MCF 10A (cell line): ENCODE measurements at regions not wholly inside any gene's neighbourhood (a gene's known extent, or its start where the extent isn't known, plus 50 kb on each side); places are given as distances from the start of the nearest gene placed in this dataset.

Experiments
- BruUV-seq: library from RNA; stranded (reverse); fragments of 400-500 nt; replicated peaks from 2 replicates; lab custom pipeline; 2021; lab: Mats Ljungman, UMichigan
- CTCF ChIA-PET: fragments of 300-600 bp; sonication (Branson Sonifier 250); formaldehyde crosslinking; extraction: SDS; loops from one replicate; lab custom pipeline; 2021; ENCODE audit warnings: antibody characterized with exemption, inconsistent platforms; lab: Yijun Ruan, JAX
- POLR2A ChIA-PET: fragments of 300-600, 350-650 bp; sonication (Branson Sonifier 250); formaldehyde crosslinking; extraction: SDS; loops from one replicate; lab custom pipeline; 2020; ENCODE audit warnings: antibody characterized with exemption, inconsistent platforms; lab: Yijun Ruan, JAX
- DNase-seq: peaks from one replicate; pipeline ENCODE4 v3.0.0-alpha.2; 2018; ENCODE audit not compliant: unreplicated experiment
- H3K27ac Mint-ChIP-seq: one replicate; pipeline ENCODE4 v1.8.0; 2022; ENCODE audit warnings: mild to moderate bottlenecking, low read depth, mixed read lengths; ENCODE audit not compliant: unreplicated experiment
- H3K27me3 Mint-ChIP-seq: one replicate; pipeline ENCODE4 v1.8.0; 2022; ENCODE audit warnings: mixed read lengths; ENCODE audit not compliant: insufficient read depth, unreplicated experiment
- H3K36me3 Mint-ChIP-seq: one replicate; pipeline ENCODE4 v1.8.0; 2022; ENCODE audit warnings: mild to moderate bottlenecking, moderate library complexity, mixed read lengths; ENCODE audit not compliant: insufficient read depth, unreplicated experiment
- H3K4me1 Mint-ChIP-seq: one replicate; pipeline ENCODE4 v1.8.0; 2022; ENCODE audit warnings: mixed read lengths; ENCODE audit not compliant: insufficient read depth, unreplicated experiment
- H3K4me3 Mint-ChIP-seq: one replicate; pipeline ENCODE4 v1.8.0; 2022; ENCODE audit warnings: mild to moderate bottlenecking, moderate library complexity, mixed read lengths; ENCODE audit not compliant: unreplicated experiment
- H3K9me3 Mint-ChIP-seq: one replicate; pipeline ENCODE4 v1.8.0; 2022; ENCODE audit warnings: mixed read lengths; ENCODE audit not compliant: unreplicated experiment
- intact Hi-C: fragments of 100-400 bp; cut with micrococcal nuclease; formaldehyde crosslinking; loops from 2 replicates; pipeline ENCODE4 v1.14.1; 2022
- TF ChIP-seq, protein P1 (sequence below): fragments of 200-600 bp; IDR thresholded peaks from one replicate; pipeline ENCODE4 v1.8.0; 2022; ENCODE audit warnings: antibody characterized with exemption, mild to moderate bottlenecking; ENCODE audit not compliant: unreplicated experiment

DNA sequence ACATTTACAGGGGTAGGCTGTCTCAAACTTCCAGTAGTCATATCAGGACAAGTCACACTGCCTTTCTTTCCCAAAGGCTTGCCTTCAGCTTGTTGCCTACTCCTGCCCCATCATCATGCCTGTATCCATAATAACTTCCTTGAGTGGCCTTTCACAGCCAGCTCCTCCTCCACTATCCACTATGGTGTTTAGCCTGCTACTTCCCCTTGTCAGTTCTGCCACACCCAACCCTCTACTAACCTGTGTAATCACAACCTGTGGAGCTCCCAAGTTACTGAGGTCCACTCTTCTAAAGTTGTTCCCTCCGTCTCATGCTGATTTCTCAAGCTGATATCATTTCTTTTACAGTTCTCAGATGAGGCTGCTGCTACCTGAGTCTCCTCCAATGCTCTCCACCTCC, 159.9 kb downstream of the BMP4 start:
- Mint-ChIP-seq H3K4me3 (no peak overlapping the region), H3K36me3 (no peaks in the 10 kb centered on the region), H3K9me3 (peaks cover 11% of the 10 kb centered on the region), H3K27me3 (no peaks in the 10 kb centered on the region), H3K27ac (no peak overlapping the region), H3K4me1 (no peaks in the 10 kb centered on the region)
- ChIA-PET POLR2A (interaction anchor here (0.7 kb wide), 2 partner anchors 55 to 137 kb away, joined by 3 to 4 read pairs; no protein-coding TSS in a partner anchor), CTCF (no interaction called here)
- intact Hi-C loops, result loop anchor here (10.0 kb wide), 1 partner anchor 378 kb away; no protein-coding TSS in a partner anchor
- TF ChIP-seq, protein P1, sequence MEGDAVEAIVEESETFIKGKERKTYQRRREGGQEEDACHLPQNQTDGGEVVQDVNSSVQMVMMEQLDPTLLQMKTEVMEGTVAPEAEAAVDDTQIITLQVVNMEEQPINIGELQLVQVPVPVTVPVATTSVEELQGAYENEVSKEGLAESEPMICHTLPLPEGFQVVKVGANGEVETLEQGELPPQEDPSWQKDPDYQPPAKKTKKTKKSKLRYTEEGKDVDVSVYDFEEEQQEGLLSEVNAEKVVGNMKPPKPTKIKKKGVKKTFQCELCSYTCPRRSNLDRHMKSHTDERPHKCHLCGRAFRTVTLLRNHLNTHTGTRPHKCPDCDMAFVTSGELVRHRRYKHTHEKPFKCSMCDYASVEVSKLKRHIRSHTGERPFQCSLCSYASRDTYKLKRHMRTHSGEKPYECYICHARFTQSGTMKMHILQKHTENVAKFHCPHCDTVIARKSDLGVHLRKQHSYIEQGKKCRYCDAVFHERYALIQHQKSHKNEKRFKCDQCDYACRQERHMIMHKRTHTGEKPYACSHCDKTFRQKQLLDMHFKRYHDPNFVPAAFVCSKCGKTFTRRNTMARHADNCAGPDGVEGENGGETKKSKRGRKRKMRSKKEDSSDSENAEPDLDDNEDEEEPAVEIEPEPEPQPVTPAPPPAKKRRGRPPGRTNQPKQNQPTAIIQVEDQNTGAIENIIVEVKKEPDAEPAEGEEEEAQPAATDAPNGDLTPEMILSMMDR, result no peak
- BruUV-seq, result no TSS peak
- no peak for DNase-seq

DNA sequence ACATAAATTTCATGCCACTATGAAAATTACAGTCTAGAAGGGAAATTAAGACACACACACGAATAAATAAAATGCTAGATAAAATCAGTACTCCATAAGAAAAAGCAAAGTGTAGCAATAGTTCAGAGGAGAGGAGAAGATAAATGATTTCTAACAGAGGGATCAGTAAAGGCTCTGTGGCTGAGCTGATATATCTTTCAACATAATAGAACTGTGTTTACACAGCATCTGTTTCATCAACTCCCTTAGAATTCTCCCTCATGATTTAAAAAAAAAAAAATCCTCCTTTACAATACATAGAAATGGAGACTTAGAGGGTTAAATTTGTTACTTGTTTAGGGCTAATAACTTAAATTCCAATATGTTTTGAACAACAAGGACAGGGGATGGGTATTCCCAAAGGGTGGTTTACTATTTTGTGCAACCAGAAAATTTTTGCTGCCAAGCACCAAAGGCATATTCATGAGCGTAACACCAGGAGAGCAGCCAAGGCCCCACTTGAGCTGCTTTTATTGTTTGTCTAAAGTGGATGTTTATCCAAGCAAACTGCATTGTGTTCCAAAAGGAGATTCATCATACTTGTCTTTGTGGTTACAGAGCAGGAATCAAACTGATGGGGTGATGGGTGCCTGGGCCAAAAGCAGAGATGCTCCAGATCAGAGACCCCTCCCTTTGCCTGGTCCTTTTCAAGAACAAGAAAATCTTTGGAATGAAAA, 162.7 kb downstream of the BMP4 start:
- ChIA-PET CTCF (no interaction called here), POLR2A (no interaction called here)
- Mint-ChIP-seq H3K27me3 (no peaks in the 10 kb centered on the region), H3K36me3 (no peaks in the 10 kb centered on the region), H3K4me3 (no peak overlapping the region), H3K9me3 (no peaks in the 10 kb centered on the region), H3K4me1 (no peaks in the 10 kb centered on the region), H3K27ac (no peak overlapping the region)
- intact Hi-C loops, result loop anchor here (10.0 kb wide), 1 partner anchor 381 kb away; no protein-coding TSS in a partner anchor
- DNase-seq, result peak; percentile 50
- TF ChIP-seq, protein P1, result no peak
- BruUV-seq, result no TSS peak

DNA sequence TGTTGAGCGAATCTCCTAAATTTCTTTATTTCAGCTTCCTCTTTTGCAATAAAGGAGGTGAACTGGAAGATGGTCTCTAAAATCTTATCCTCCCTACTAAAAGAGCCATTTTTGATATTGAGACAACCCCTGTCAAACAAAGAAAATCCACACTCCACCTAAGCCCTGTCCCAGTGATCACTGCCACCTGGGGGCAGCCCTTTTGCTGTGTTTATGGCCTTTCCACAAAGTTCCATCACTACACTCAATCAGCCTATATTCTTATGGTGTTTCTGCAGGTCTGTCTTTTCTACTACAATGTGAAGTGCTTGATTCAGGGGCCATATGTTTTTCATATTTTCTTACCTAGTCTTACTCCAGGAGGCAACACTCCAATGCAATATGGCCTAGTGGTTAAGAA, 163.7 kb downstream of the BMP4 start:
- POLR2A ChIA-PET, result no interaction called here
- BruUV-seq, result no TSS peak
- H3K9me3 Mint-ChIP-seq, result no peaks in the 10 kb centered on the region
- no peak overlapping the region for H3K27ac Mint-ChIP-seq
- no peaks in the 10 kb centered on the region for H3K36me3 Mint-ChIP-seq
- no peak overlapping the region for H3K4me3 Mint-ChIP-seq
- H3K27me3 Mint-ChIP-seq, result no peaks in the 10 kb centered on the region
- CTCF ChIA-PET, result interaction anchor here (0.7 kb wide), 1 partner anchor 91 kb away, joined by 3 read pairs; no protein-coding TSS in a partner anchor
- no peaks in the 10 kb centered on the region for H3K4me1 Mint-ChIP-seq
- TF ChIP-seq, protein P1, result no peak
- peak; percentile 6 for DNase-seq
- intact Hi-C loops, result loop anchor here (10.0 kb wide), 1 partner anchor 382 kb away; no protein-coding TSS in a partner anchor

DNA sequence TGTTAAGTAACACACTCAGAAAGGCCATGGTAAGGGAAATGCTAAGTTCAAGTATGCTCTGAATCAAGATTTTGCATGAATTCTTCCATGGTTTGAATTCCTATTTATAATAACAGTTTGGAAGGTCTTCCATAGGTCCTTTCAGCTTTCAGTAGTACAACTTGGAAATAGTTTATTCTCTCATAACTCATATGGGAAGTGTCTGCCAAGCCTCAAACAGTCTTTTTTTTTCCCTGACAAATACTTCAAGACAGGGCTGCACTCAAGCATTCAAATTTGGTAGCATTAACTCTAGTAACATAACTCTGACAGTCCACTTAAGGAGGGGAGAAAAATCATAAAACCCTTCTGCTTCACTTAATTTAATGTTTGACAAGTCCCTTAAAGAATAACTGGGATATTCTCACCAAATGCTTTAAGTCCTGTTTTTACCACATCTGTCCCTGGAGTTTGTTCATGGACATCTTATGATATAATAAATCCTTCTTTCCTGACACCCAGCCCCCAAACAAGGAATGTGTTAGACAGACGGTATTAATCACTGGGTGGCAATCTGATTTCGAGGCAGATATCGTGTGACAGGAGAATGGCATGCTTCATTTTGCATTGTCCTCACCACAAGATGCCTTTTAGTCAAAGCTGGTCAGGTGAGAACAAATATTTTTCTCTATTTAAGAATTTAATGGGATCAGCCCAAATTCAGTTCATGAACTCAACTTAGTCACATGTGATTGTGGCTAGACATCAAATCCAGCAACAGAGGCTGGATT, 165.7 kb downstream of the BMP4 start:
- intact Hi-C loops, result loop anchor here (10.0 kb wide), 1 partner anchor 384 kb away; no protein-coding TSS in a partner anchor
- CTCF ChIA-PET, result no interaction called here
- Mint-ChIP-seq H3K27ac (no peak overlapping the region), H3K27me3 (no peaks in the 10 kb centered on the region), H3K4me3 (no peak overlapping the region), H3K36me3 (no peaks in the 10 kb centered on the region), H3K4me1 (no peaks in the 10 kb centered on the region), H3K9me3 (peaks cover 4% of the 10 kb centered on the region)
- POLR2A ChIA-PET, result no interaction called here
- no peak for DNase-seq
- TF ChIP-seq, protein P1, result no peak
- BruUV-seq, result no TSS peak
